SIG-M5 treated with dmso at 0.1 percent for 504 hours (cell line): ENCODE measurements at regions not wholly inside any gene's neighbourhood (a gene's known extent, or its start where the extent isn't known, plus 50 kb on each side); places are given as distances from the start of the nearest gene placed in this dataset.

ENCODE experiments used
- DNase-seq: peaks from one replicate; lab custom pipeline; 2025; ENCODE audit not compliant: unreplicated experiment; lab: John Stamatoyannopoulos, UW

GRCh38 chr4:32337403-32337802, 1617.2 kb downstream of the PCDH7 start:
- no peak for DNase-seq

GRCh38 chr4:32340591-32340990, 1620.4 kb downstream of the PCDH7 start:
- no peak for DNase-seq

- no peak for DNase-seq
These were observed 1621.2 kb downstream of the PCDH7 start for GRCh38 chr4:32341342-32341741.

- no peak for DNase-seq
These were observed 1621.9 kb downstream of the PCDH7 start for GRCh38 chr4:32342054-32342453.

- DNase-seq, result no peak
These were observed 1628.9 kb downstream of the PCDH7 start for GRCh38 chr4:32349026-32349425.

- DNase-seq, result no peak
These were observed 1654.0 kb downstream of the PCDH7 start for GRCh38 chr4:32374206-32374605.

GRCh38 chr4:32393806-32394205, 1673.6 kb downstream of the PCDH7 start:
- no peak for DNase-seq

GRCh38 chr4:32394255-32394654, 1674.1 kb downstream of the PCDH7 start:
- DNase-seq, result no peak

- DNase-seq, result no peak
These were observed 1676.4 kb downstream of the PCDH7 start for GRCh38 chr4:32396507-32397070.

- no peak for DNase-seq
These were observed 1680.7 kb downstream of the PCDH7 start for GRCh38 chr4:32400870-32401269.

- DNase-seq, result no peak
These were observed 1697.0 kb downstream of the PCDH7 start for GRCh38 chr4:32417113-32417704.

- no peak for DNase-seq
These were observed 1703.1 kb downstream of the PCDH7 start for GRCh38 chr4:32423267-32423666.

- no peak for DNase-seq
These were observed 1705.1 kb downstream of the PCDH7 start for GRCh38 chr4:32425243-32425642.

GRCh38 chr4:32427566-32427965, 1707.4 kb downstream of the PCDH7 start:
- DNase-seq, result no peak

GRCh38 chr4:32429151-32429550, 1709.0 kb downstream of the PCDH7 start:
- DNase-seq, result no peak

- no peak for DNase-seq
These were observed 1715.1 kb downstream of the PCDH7 start for GRCh38 chr4:32435308-32435707.

- no peak for DNase-seq
These were observed 1716.6 kb downstream of the PCDH7 start for GRCh38 chr4:32436816-32437215.

- no peak for DNase-seq
These were observed 1720.2 kb downstream of the PCDH7 start for GRCh38 chr4:32440391-32440790.

GRCh38 chr4:32454482-32454881, 1734.3 kb downstream of the PCDH7 start:
- no peak for DNase-seq

GRCh38 chr4:32455231-32455630, 1735.1 kb downstream of the PCDH7 start:
- DNase-seq, result no peak

- DNase-seq, result no peak
These were observed 1740.8 kb downstream of the PCDH7 start for GRCh38 chr4:32460972-32461371.

- DNase-seq, result no peak
These were observed 1742.8 kb downstream of the PCDH7 start for GRCh38 chr4:32462944-32463343.

- no peak for DNase-seq
These were observed 1750.0 kb downstream of the PCDH7 start for GRCh38 chr4:32470087-32470585.
